GM12878 (cell line): ENCODE measurements at regions not wholly inside any gene's neighbourhood (a gene's known extent, or its start where the extent isn't known, plus 50 kb on each side); places are given as distances from the start of the nearest gene placed in this dataset.

Experiments used
- ATAC-seq: fragments of 200-7000 bp; cut with Tn5 transposase; 3 replicates; pipeline ENCODE4 v1.9.1; 2020; ENCODE audit warnings: mild to moderate bottlenecking, moderate library complexity
- BruUV-seq: library from RNA; stranded (reverse); fragments of 400-500 nt; replicated peaks from 2 replicates; lab custom pipeline; 2021; lab: Mats Ljungman, UMichigan
- CTCF ChIA-PET: fragments of 300-600 bp; sonication (Branson Sonifier 250); formaldehyde crosslinking; extraction: SDS; loops from one replicate; lab custom pipeline; 2021; ENCODE audit warnings: inconsistent platforms; lab: Yijun Ruan, JAX
- POLR2A ChIA-PET: fragments of 350-600 bp; formaldehyde crosslinking; extraction: SDS; loops from one replicate; lab custom pipeline; 2021; ENCODE audit warnings: inconsistent platforms; lab: Charles Lee
- RAD21 ChIA-PET: fragments of 300-600 bp; sonication (Branson Sonifier 250); formaldehyde crosslinking; loops from one replicate; lab custom pipeline; 2023; ENCODE audit warnings: antibody characterized with exemption; ENCODE audit not compliant: unreplicated experiment; lab: Charles Lee
- SMC1A ChIA-PET: fragments of 300-600 bp; sonication (Branson Sonifier 250); formaldehyde crosslinking; loops from one replicate; lab custom pipeline; 2023; ENCODE audit not compliant: unreplicated experiment, uncharacterized antibody; lab: Charles Lee
- DNase-seq: peaks from one replicate; pipeline ENCODE4 v3.0.0-alpha.2; 2011; ENCODE audit warnings: low read depth, low spot score
- FAIRE-seq: peaks from 3 replicates; lab custom pipeline; 2011; peaks lifted over from hg19 to GRCh38; lab: Jason Lieb, UNC
- H2AFZ ChIP-seq: 2 replicates; pipeline ENCODE4 v1.6.0; 2011; ENCODE audit warnings: low read depth, low read length, control low read depth; ENCODE audit not compliant: control insufficient read depth
- H3K27ac ChIP-seq: 2 replicates; pipeline ENCODE4 v1.5.1; 2011; ENCODE audit warnings: control low read depth; ENCODE audit not compliant: control insufficient read depth, insufficient read depth
- H3K27me3 ChIP-seq, 2 experiments: replicated peaks in 1 of 2; 2 replicates each; pipeline versions ENCODE4 v1.6.0 to v1.6.1; 2011; ENCODE audit warnings: low read length in 1 of 2; ENCODE audit not compliant: control insufficient read depth in 2 of 2, insufficient read depth in 2 of 2
- H3K36me3 ChIP-seq, 2 experiments: 2 replicates each; pipeline ENCODE4 v1.5.1; 2011; ENCODE audit warnings: low read length in 1 of 2; ENCODE audit not compliant: control insufficient read depth in 2 of 2, insufficient read depth in 2 of 2
- H3K4me1 ChIP-seq: 2 replicates; pipeline ENCODE4 v1.6.1; 2011; ENCODE audit warnings: mild to moderate bottlenecking, low read length, moderate library complexity, mixed read lengths; ENCODE audit not compliant: control insufficient read depth, insufficient read depth
- H3K4me2 ChIP-seq: 2 replicates; pipeline ENCODE4 v1.6.0; 2011; ENCODE audit warnings: control low read depth; ENCODE audit not compliant: control insufficient read depth, insufficient read depth
- H3K4me3 ChIP-seq: fragments of 200-600 bp; sonication (generic); 2 replicates; pipeline ENCODE4 v1.5.1; 2016
- H3K79me2 ChIP-seq: 2 replicates; pipeline ENCODE4 v1.6.0; 2011; ENCODE audit warnings: low read length; ENCODE audit not compliant: control insufficient read depth, insufficient read depth
- H3K9ac ChIP-seq: 2 replicates; pipeline ENCODE4 v1.8.0; 2011; ENCODE audit warnings: low read length, control low read depth, mixed read lengths; ENCODE audit not compliant: control insufficient read depth, insufficient read depth
- H3K9me3 ChIP-seq: replicated peaks from 3 replicates; pipeline ENCODE4 v1.5.1; 2011; ENCODE audit warnings: mild to moderate bottlenecking, low read length; ENCODE audit not compliant: control insufficient read depth, insufficient read depth
- H4K20me1 ChIP-seq: 2 replicates; pipeline ENCODE4 v1.6.0; 2011; ENCODE audit not compliant: control insufficient read depth, insufficient read depth
- MAX ChIP-seq: IDR thresholded peaks from 2 replicates; pipeline ENCODE4 v1.6.1; 2012; ENCODE audit warnings: low read depth, low read length, improper control_type of control experiment
- SPI1 ChIP-seq: IDR thresholded peaks from 2 replicates; pipeline ENCODE4 v1.6.1; 2011; ENCODE audit warnings: low read depth, mild to moderate bottlenecking, low read length, moderate library complexity, borderline replicate concordance; ENCODE audit not compliant: insufficient read depth
- SUPT20H ChIP-seq: IDR thresholded peaks from 2 replicates; pipeline ENCODE4 v1.6.1; 2011; ENCODE audit warnings: low read depth, mild to moderate bottlenecking, low read length, moderate library complexity, borderline replicate concordance; ENCODE audit not compliant: control insufficient read depth
- SUZ12 ChIP-seq: fragments of 200-600 bp; sonication (generic); IDR thresholded peaks from one replicate; pipeline ENCODE4 v1.6.1; 2018; ENCODE audit warnings: antibody characterized with exemption, mild to moderate bottlenecking; ENCODE audit not compliant: unreplicated experiment
- WGBS: methylation state at CpG from one replicate; pipeline ENCODE4 v1.1.6; 2016; ENCODE audit warnings: low lambda C conversion rate; ENCODE audit not compliant: insufficient replicate concordance, insufficient coverage; ENCODE audit errors: missing lambda C conversion rate; 5-methylcytosine and 5-hydroxymethylcytosine counted together
- in situ Hi-C: fragments of 300-500 bp; cut with MboI; formaldehyde crosslinking; loops from 9 replicates; pipeline ENCODE4 v1.14.3; 2018; ENCODE audit warnings: mixed read lengths
- intact Hi-C: fragments of 100-400 bp; cut with micrococcal nuclease; formaldehyde crosslinking; loops from one replicate; pipeline ENCODE4 v1.14.2; 2022; ENCODE audit not compliant: unreplicated experiment
- TF ChIP-seq, protein P1 (sequence below): fragments of 450-650 bp; IDR thresholded peaks from 2 replicates; pipeline ENCODE4 v1.6.1; 2016; ENCODE audit warnings: mild to moderate bottlenecking

DNA sequence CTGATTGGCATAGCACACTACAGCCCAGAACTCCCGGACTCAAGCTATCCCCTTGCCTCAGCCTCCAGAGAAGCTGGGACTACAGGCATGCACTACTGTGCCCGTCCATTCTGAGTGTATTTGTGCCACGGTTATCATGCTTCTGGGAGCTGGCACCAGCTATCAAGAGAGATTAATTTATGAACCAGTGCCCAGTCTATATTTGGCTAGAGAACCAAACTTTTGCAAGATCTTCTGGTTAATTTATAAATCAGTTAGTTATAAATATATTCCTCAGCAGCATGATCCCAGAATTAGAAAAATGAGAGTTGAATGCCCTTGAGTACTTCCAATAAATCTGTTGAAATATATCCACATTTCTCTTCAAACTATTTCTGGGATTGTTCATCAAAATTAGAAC lies 67.5 kb upstream of the OR5AN1 start (continued):
- TF ChIP-seq, protein P1, sequence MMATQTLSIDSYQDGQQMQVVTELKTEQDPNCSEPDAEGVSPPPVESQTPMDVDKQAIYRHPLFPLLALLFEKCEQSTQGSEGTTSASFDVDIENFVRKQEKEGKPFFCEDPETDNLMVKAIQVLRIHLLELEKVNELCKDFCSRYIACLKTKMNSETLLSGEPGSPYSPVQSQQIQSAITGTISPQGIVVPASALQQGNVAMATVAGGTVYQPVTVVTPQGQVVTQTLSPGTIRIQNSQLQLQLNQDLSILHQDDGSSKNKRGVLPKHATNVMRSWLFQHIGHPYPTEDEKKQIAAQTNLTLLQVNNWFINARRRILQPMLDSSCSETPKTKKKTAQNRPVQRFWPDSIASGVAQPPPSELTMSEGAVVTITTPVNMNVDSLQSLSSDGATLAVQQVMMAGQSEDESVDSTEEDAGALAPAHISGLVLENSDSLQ, result no peak
- no peak for TF ChIP-seq SUPT20H
- no peak for TF ChIP-seq SUZ12

GRCh38 chr11:59289356-59290181 lies 69.1 kb upstream of the OR5AN1 start:
- peaks cover 15% of the 10 kb centered on the region for H3K4me1 ChIP-seq
- intact Hi-C loops, result loop anchor here (10.0 kb wide), 1 partner anchor 185 kb away; the partner anchor contains the start of gene FAM111B
- CTCF ChIA-PET, result interaction anchor here (0.7 to 3.2 kb wide), 4 partner anchors 26 to 140 kb away, joined by 3 to 9 read pairs (median 6); no protein-coding TSS in a partner anchor
- SMC1A ChIA-PET, result interaction anchor here (0.7 to 1.2 kb wide), 3 partner anchors 17 to 71 kb away, joined by 3 read pairs; no protein-coding TSS in a partner anchor
- no peaks in the 10 kb centered on the region; a peak in 1 of 4 replicates for H3K36me3 ChIP-seq
- no peaks in the 10 kb centered on the region for H3K79me2 ChIP-seq
- in situ Hi-C loops, result loop anchor here (5.0 to 25.0 kb wide), 2 partner anchors 143 to 398 kb away; no protein-coding TSS in a partner anchor
- H3K27ac ChIP-seq, result no peak overlapping the region
- TF ChIP-seq MAX (no peak), SPI1 (peak; percentile 41; the same call in 1 of the 2 replicates)
- H3K9me3 ChIP-seq, result no peaks in the 10 kb centered on the region; the same call in 2 of the 3 replicates
- H3K4me3 ChIP-seq, result no peak overlapping the region
- WGBS, result 60% methylated on average over 4 of the region's 4 CpGs
- H4K20me1 ChIP-seq, result no peaks in the 10 kb centered on the region
- BruUV-seq, result no TSS peak
- H2AFZ ChIP-seq, result no peak overlapping the region
- FAIRE-seq, result no peak
- no peak for DNase-seq
- RAD21 ChIA-PET, result no interaction called here
- ATAC-seq, result no peak
- no peaks in the 10 kb centered on the region for H3K27me3 ChIP-seq
- no peak overlapping the region for H3K4me2 ChIP-seq
- POLR2A ChIA-PET, result no interaction called here
- no peak overlapping the region for H3K9ac ChIP-seq
